ENCODE measurements at regions not wholly inside any gene's neighbourhood (a gene's known extent, or its start where the extent isn't known, plus 50 kb on each side); places are given as distances from the start of the nearest gene placed in this dataset.

DNA sequence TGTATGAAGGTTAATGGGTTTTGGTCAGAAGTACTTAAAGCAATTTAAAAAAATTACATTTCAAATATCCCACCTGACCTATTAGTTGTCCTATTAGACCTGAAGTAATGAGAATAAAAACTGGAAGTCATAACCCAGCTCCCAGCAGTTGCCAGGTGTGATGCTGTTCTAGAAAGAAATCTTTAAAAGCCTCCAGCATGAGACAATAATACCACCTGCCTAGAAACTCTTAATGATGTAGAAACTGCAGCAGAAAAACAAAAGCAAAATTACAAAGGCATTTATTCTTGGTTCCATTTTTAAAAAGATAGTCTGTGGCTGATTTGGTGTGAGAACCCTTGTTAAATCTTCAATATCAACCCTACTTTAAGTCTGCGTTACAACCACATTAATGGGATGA lies 1137.7 kb upstream of the TENM3 start:
- TF ChIP-seq, protein P1, sequence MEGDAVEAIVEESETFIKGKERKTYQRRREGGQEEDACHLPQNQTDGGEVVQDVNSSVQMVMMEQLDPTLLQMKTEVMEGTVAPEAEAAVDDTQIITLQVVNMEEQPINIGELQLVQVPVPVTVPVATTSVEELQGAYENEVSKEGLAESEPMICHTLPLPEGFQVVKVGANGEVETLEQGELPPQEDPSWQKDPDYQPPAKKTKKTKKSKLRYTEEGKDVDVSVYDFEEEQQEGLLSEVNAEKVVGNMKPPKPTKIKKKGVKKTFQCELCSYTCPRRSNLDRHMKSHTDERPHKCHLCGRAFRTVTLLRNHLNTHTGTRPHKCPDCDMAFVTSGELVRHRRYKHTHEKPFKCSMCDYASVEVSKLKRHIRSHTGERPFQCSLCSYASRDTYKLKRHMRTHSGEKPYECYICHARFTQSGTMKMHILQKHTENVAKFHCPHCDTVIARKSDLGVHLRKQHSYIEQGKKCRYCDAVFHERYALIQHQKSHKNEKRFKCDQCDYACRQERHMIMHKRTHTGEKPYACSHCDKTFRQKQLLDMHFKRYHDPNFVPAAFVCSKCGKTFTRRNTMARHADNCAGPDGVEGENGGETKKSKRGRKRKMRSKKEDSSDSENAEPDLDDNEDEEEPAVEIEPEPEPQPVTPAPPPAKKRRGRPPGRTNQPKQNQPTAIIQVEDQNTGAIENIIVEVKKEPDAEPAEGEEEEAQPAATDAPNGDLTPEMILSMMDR (IDR thresholded peaks at IDR 0.05; ENCODE audit: unreplicated experiment), result no peak
- no TSS peak for BruUV-seq (replicated peaks)
- no peaks in the 10 kb centered on the region for H3K36me3 Mint-ChIP-seq (ENCODE audit: insufficient read depth, unreplicated experiment)
- no peaks in the 10 kb centered on the region for H3K4me1 Mint-ChIP-seq (ENCODE audit: insufficient read depth, unreplicated experiment)
- H3K9me3 Mint-ChIP-seq (ENCODE audit: unreplicated experiment), result no peaks in the 10 kb centered on the region
- no peak overlapping the region for H3K27ac Mint-ChIP-seq (ENCODE audit: low read depth, unreplicated experiment)
- no peak overlapping the region for H3K4me3 Mint-ChIP-seq (ENCODE audit: unreplicated experiment)
- no peak for DNase-seq (ENCODE audit: unreplicated experiment)
- intact Hi-C loops (cut with micrococcal nuclease), result no loop called here
- ChIA-PET POLR2A (no interaction called here), CTCF (interaction anchor here (0.6 kb wide), 1 partner anchor 294 kb away, joined by 3 read pairs; no protein-coding TSS in a partner anchor)
- H3K27me3 Mint-ChIP-seq (ENCODE audit: insufficient read depth, unreplicated experiment), result no peaks in the 10 kb centered on the region

DNA sequence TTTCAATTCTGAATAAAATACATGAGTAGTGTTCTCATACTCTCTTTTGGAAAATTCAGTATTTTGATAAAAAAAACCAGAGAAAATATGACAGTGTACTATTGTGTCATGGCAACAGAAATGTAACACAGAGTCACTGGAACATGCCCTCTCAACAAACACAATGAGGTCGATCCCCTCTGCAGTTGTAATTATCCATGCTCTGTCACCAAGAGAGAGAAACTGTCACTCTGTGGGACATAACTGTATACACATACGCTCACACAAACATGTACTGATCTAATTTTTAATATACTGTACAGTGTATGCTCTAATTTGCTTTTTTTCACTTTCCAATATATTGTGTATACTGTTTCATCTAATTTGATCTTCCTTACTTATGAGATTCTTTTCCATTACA lies 1136.8 kb upstream of the TENM3 start:
- H3K9me3 Mint-ChIP-seq (ENCODE audit: unreplicated experiment), result no peaks in the 10 kb centered on the region
- ChIA-PET CTCF (no interaction called here), POLR2A (no interaction called here)
- intact Hi-C loops (cut with micrococcal nuclease), result no loop called here
- H3K27me3 Mint-ChIP-seq (ENCODE audit: insufficient read depth, unreplicated experiment), result no peaks in the 10 kb centered on the region
- H3K4me3 Mint-ChIP-seq (ENCODE audit: unreplicated experiment), result no peak overlapping the region
- no peak overlapping the region for H3K27ac Mint-ChIP-seq (ENCODE audit: low read depth, unreplicated experiment)
- TF ChIP-seq, protein P1 (IDR thresholded peaks at IDR 0.05; ENCODE audit: unreplicated experiment), result no peak
- no peak for DNase-seq (ENCODE audit: unreplicated experiment)
- H3K36me3 Mint-ChIP-seq (ENCODE audit: insufficient read depth, unreplicated experiment), result no peaks in the 10 kb centered on the region
- BruUV-seq (replicated peaks), result no TSS peak
- no peaks in the 10 kb centered on the region for H3K4me1 Mint-ChIP-seq (ENCODE audit: insufficient read depth, unreplicated experiment)

DNA sequence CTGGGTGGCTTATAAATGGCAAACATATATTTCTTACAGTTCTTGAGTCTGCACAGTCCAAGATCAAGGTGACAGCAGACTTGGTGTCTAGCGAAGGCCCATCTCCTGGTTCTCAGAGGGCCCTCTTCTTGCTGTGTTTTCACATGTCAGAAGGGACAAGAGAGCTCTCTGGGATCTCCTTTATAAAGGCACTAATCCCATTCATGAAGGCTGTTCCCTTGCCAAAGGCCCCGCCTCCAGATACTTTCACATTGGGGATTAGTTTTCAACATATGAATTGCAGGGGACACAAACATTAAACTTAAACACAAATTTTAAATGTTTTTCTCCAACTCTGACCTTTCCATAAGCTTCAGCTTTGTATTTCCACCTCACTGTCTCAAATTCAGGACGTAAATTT lies 1135.0 kb upstream of the TENM3 start:
- intact Hi-C loops (cut with micrococcal nuclease), result no loop called here
- Mint-ChIP-seq H3K9me3 (ENCODE audit: unreplicated experiment) (no peaks in the 10 kb centered on the region), H3K4me1 (ENCODE audit: insufficient read depth, unreplicated experiment) (no peaks in the 10 kb centered on the region), H3K27ac (ENCODE audit: low read depth, unreplicated experiment) (no peak overlapping the region), H3K27me3 (ENCODE audit: insufficient read depth, unreplicated experiment) (no peaks in the 10 kb centered on the region), H3K4me3 (ENCODE audit: unreplicated experiment) (no peak overlapping the region), H3K36me3 (ENCODE audit: insufficient read depth, unreplicated experiment) (no peaks in the 10 kb centered on the region)
- no TSS peak for BruUV-seq (replicated peaks)
- TF ChIP-seq, protein P1 (IDR thresholded peaks at IDR 0.05; ENCODE audit: unreplicated experiment), result no peak
- DNase-seq (ENCODE audit: unreplicated experiment), result no peak
- ChIA-PET CTCF (no interaction called here), POLR2A (no interaction called here)

DNA sequence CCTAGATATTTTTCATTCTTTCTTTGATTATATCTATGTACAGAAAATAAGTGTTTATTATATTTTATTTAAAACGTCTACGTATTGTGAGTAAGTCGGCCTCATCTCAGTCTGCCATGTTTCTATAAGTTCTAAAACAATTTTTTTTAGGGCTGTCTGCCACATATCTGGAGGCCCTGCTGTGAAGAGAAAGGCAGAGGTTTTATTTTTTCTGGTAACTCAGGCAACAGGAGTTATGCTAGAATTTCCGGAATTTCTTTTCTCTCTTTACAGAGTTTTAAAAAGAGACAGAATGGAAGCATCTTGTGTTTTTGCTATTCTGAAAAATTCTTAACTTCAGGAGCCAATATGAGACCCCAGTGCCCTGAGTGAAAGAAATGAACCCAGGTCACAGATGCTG lies 1124.0 kb upstream of the TENM3 start:
- intact Hi-C loops (cut with micrococcal nuclease), result no loop called here
- BruUV-seq (replicated peaks), result no TSS peak

More for the DNA sequence above, 1124.0 kb upstream of the TENM3 start:
- DNase-seq (ENCODE audit: unreplicated experiment), result no peak
- Mint-ChIP-seq H3K27ac (ENCODE audit: low read depth, unreplicated experiment) (no peak overlapping the region), H3K36me3 (ENCODE audit: insufficient read depth, unreplicated experiment) (no peaks in the 10 kb centered on the region), H3K27me3 (ENCODE audit: insufficient read depth, unreplicated experiment) (no peaks in the 10 kb centered on the region), H3K4me3 (ENCODE audit: unreplicated experiment) (no peak overlapping the region), H3K9me3 (ENCODE audit: unreplicated experiment) (no peaks in the 10 kb centered on the region), H3K4me1 (ENCODE audit: insufficient read depth, unreplicated experiment) (no peaks in the 10 kb centered on the region)
- TF ChIP-seq, protein P1 (IDR thresholded peaks at IDR 0.05; ENCODE audit: unreplicated experiment), result no peak
- ChIA-PET POLR2A (no interaction called here), CTCF (interaction anchor here (1.1 kb wide), 1 partner anchor 292 kb away, joined by 3 read pairs; no protein-coding TSS in a partner anchor)
